GM18861 (cell line): ENCODE measurements at regions not wholly inside any gene's neighbourhood (a gene's known extent, or its start where the extent isn't known, plus 50 kb on each side); places are given as distances from the start of the nearest gene placed in this dataset.

Source experiments
- ATAC-seq: cut with Tn5 transposase; IDR thresholded peaks from one replicate; pipeline ENCODE4 v1.9.1; 2021; ENCODE audit not compliant: unreplicated experiment

DNA sequence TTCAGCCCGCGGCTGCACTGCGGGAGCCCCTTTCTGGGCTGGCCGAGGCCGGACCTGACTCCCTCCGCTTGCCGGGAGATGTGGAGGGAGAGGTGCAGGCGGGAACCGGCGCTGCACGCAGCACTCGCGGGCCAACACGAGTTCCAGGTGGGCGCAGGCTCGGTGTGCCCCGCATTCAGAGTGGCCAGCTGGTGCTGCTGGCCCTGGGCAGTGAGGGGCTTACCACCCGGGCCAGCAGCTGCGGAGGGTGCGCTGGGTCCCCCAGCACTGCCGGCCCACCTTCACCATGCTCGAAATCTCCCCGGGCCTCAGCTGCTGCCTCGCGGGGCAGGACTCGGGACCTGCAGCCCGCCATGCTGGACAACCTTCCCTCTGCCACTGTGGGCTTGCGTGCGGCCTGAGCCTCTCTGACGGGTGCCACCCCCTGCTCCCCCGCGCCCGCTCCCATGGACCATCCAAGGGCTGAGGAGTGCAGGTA is 733.5 kb upstream of the CCDC54 start:
- no peak for ATAC-seq

DNA sequence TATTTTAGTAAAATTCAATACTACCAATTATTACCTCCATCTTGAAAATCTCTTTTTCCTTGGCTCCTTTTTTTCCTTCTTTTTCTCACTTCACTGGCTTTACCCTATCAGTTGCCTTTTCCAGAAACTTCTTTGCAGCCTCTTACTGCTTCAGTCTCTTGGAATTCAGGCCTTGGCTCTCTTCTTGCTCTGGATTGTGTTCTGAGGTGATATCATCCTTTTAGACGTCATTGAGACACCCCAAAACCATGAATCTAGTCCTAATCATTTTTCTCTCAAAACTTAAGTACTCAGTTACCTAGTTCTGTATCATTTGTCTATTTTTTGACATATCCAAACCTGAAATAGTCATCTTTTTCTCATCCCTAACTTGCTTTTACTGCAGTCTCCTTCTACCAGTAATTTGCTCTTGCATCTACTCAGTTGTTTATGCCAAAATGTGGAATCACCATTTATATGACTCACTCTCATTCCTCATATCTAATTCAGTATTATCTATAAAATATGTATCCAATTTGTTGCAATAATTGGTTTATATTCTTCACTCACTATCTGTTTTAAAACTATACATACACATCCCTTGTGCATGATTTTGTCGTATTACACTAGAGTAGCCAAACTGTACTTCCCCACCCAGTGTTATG is 703.2 kb upstream of the CCDC54 start:
- ATAC-seq = no peak

DNA sequence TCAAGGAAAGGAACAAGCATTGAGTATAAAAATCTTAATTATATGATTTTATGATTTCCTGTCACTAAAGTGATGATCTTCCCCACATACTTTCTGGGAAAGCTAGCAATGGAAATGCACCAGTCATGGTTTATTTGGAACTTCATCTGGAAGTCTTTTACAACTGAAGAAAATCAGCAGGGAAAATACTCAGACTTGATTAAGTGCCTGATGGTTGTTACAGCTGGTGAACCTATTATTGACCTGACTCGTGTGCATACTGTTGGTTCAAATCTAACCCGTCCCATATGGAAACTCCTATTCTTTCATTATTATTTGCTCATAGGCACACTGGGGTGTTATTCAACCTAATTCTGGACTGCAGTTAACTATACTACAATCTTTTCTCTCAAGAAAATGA is 701.8 kb upstream of the CCDC54 start:
- no peak for ATAC-seq

DNA sequence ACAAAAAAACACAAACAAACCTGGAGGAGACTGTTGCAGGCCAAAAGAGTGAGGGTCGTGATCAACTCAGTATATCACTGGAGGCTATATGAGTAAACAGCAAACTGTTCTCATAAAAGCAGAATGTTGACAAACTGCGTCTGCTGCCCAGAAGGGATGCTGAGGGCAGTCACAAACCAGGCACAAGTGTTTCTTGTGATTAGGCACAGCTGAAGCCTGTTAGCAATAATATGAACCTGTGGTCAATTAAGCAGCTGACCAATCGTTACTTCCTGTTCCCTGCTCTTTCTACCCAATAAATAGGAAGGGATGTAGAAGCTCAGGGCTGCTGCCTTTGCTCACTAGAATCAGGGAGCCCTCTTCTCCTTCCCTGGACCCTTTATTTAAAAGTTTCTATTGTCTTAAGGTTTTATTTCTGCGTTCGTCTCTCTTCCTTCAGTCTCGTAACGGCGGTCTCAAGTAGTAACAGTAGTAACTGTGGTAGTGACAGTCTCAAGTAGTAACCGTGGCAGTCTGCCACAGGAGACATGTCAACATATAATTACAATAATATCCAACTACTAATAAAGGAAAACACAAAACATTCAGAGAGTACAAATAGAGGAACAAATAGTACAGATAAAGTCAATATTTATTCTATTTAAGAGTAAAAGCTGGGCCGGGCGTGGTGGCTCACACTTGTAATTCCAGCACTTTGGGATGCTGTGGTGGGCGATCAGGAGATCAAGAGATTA is 698.4 kb upstream of the CCDC54 start:
- no peak for ATAC-seq

DNA sequence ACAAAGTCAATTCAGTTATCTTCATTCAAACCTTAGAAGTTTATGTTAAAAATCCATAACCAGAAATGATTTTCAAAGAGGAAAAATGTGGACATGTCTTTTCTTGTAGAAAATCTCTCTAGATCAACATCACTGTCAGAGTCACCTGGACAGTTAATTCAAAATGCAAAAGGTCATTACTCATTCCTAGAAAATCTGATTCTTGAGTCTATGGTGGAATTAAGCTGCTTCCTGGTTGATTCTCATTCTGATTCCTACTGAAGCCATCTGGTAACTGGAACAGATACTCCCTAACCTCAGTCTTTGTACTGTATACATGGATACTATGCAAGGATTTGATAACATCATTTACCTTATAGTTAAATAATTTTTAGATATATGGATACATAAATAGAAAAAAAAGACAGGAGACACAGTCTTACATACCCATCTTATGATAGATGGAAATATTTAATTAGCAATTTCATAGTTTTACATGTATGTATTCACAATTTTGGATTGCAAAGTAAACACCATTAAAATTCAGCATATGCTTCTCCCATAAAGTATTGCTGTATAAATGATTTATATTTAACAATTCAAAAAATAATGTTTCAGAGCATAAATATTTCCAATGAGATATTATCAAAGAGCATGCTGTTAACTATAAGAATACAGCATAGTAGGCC is 693.2 kb upstream of the CCDC54 start:
- ATAC-seq = no peak

DNA sequence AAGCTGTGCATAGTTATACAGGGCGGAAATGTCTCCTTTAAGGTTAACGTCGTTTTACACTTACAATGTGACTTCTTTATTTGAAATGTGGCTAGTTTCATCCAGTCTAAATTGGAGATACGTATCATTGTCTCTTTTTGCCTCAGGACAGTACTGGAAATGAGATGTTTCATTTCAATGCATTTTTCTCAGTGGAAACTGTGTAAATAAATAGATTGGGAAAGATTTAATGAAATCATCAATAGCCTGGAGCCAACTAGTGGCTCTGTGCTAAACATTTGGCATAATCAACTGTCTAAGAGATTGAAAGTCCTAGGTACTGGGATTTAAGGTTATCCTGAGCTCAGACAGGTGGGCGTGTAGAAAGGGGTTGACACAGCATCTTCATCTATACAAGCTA is 691.5 kb upstream of the CCDC54 start:
- ATAC-seq = no peak

DNA sequence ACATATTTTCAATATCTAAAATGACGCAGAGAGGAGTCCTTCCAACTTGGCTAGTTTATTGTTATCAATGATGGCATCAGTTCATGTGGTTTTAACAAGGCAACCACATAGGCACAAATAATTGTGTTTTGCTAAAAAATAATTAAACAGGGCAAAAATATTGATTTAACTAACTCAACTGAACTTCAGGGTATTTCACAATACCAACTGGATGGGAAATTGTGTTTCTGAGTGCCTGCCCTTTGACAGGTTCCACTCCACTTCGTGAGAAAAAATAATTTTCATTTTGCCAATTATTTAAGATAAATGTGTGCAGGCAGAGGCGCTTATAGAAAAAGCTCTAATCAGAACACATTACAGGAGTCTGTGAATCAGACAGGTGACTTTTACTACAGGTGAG is 689.3 kb upstream of the CCDC54 start:
- no peak for ATAC-seq

DNA sequence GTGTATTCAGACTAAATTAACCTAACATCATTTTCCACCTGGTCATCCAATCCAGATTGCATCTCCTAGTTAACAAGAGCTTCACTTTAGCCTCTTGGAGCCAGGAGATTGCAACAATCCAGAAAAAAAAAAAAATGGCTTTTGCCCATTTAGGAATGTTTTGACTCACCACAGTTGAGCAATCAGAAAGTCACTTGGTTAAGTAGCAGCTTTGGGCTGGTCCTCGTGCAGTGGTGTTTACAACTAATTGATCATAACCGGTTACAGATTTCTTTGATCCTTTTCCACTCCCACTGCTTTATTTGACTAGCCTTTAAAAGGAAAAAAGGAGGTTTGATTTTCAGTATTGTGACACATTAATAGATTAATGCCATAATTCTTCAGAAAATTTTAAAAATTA is 688.8 kb upstream of the CCDC54 start:
- ATAC-seq = no peak

DNA sequence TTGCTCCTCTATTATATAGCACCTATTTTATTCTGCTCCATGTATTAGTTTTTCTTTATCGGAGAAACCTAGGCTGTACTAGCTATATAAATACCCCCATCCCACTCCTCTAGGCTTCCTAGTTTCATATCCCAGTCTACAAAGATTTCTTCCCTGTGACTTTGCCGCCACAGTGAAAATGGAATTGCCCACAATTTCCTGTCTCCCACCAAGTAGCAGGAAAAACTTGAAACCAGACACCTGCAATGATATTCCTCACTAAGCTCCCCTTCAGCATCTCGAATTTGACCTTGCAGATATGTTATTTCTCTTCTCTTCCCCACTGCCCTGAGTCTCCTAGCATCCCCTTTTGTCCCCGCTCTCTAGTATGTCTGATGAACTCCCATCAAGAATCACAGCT is 685.8 kb upstream of the CCDC54 start:
- ATAC-seq = no peak

DNA sequence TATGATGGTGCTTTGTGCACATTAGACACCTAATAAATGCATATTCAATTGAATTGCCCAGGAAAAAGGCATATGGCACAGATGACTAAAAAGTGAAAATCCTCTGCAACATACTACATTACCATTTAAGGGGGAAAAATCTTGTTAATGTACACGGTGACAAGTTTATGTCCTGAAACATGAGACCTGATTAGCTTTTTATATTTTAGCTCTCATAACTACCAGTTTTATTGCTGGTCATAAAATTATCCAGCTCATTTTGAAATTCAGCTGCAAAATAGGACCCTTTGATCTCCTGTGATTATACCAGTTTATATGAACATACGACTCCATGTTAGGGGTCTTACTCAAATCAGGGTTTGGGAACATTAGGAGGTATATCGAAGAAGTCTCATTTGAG is 684.6 kb upstream of the CCDC54 start:
- ATAC-seq = no peak

DNA sequence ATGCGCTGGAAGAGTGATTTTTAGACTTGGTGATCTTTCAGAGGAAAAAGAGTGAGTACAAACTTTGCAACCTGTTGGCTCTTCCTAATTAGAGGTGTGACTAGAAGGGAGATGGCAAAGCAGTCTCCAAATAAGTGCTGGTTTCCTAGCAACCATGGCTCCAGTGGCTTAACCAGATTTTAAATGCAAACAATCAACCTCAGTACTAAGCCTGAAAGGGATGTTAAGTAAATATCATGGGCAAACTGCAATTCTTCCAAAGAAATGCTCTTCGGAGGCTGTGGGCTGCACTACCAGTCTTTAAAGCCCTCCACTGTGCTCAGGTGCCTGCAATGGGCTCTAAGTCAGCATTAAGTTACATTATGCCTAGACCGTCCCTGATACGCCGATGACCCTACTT is 678.1 kb upstream of the CCDC54 start:
- no peak for ATAC-seq

DNA sequence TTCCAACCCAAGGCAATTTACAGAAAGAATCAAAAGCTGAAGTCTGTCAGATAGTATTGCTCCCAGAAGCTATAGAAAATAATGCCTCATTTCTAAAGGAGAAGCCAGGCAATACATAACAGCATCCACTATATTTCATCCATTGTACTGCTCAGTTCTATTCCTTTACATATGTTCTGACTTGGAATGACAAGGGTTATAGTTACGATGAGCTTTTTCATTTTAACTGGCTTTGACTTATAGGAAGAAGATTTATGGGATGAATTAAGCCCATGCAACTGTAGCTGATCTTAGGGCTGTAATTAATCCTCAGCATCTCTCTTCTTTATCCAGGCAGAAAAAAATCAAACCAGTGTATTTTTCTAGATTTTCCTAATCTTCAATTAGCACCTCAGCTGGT is 676.3 kb upstream of the CCDC54 start:
- no peak for ATAC-seq

DNA sequence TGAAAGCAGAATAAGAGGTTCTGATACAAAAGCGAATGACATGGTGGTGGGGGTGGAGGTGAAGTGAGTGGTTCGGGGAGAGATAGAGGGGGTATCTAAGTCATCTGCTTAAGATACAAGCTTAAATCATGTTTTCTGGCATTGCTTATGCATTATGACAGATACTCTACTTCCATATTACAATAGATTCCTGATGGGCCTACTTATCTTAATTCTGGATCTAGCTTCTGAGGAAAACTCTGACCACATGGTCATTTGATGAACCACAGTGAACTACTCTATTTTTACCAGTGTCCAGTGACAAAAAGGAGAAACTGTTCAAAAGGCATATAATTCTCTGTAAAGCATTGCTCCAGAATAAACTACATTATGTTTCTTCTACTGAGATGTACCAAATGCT is 673.7 kb upstream of the CCDC54 start:
- ATAC-seq = no peak

DNA sequence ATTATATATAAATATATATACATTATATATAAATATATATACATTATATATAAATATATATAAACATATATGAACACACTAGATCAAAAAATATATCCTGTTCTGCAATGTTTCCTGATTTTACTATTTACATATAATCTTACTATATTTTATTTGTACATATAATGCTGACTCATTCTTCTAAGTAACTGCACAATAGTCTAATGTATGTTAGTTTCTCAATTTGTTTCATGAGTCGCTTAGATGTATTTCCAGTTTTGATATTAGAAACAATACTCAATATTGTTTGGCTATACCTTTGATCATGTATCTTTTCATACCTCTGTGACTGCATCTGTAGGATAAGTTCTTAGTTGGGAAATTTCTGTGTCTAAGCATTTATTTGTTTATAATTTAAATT is 669.9 kb upstream of the CCDC54 start:
- no peak for ATAC-seq

DNA sequence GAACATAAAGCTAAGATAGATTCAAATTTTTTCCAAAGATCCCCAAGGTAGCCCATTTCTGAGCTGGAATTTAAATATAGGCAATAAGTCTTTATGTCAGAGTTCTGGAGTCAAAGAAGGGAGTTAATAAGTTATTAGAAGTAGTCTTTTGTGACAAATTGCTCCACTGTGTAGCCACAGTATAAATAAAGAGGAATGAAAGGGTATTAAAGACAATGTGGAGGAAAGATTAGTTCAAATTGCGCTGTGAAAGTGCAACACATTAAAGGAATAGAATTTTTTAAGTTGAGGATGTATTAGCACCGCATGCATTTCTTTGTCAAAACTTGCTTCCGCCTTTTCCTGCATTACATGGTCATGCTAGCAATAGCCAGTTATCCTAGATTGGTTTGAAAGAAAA is 666.6 kb upstream of the CCDC54 start:
- ATAC-seq = no peak

DNA sequence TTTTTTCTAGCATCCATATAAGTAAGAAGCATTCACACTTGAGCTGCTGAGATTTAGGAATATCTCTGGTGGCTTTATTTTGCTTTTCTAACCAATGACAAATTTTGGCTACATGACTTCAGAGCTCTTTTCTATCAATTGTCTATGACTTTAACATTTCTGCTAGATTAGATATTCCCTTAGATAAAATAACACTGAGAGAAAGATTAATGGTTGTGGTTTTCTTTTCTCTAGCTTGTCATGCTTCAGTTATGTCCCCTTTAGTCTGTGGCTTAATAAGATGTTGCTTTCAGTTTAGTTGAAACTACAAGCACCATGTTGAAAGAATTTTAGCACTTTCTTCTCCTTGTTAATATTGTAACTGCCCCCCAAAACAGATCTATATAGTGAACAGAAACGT is 665.6 kb upstream of the CCDC54 start:
- no peak for ATAC-seq

DNA sequence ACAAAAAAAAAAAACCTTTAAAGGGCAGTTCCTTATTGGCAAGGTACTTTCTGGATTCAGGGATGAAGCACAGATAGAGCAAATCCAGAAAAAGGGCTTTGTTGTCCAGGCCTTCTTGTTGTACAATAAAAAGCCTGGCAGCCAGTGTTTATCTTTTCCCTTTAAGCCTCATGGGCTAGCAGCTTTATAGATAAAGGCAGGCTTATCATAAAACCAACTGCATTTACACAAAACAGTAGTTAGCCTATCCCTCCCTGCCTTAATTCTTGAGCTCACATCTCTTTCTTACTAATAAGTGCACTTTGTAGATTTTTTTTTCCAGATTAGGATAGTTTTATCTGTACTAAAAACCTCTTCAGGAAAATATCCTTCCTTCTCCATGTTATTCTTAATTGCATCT is 662.8 kb upstream of the CCDC54 start:
- no peak for ATAC-seq

DNA sequence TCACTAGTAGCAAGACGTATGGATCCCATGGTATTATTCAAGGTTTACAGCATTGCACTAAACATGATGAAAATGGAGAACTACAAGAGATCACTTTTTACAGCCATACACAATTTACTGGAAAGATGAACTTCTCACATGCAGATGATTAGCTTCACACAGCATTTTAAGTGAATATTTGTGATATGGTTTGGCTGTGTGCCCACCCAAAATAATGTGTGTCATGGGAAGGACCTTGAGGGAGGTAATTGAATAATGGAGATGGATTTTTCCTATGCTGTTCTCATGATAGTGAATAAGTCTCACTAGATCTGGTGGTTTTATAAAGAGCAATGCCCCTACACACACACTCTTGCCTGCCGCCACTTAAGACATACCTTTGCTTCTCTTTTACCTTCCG is 662.0 kb upstream of the CCDC54 start:
- ATAC-seq = no peak

DNA sequence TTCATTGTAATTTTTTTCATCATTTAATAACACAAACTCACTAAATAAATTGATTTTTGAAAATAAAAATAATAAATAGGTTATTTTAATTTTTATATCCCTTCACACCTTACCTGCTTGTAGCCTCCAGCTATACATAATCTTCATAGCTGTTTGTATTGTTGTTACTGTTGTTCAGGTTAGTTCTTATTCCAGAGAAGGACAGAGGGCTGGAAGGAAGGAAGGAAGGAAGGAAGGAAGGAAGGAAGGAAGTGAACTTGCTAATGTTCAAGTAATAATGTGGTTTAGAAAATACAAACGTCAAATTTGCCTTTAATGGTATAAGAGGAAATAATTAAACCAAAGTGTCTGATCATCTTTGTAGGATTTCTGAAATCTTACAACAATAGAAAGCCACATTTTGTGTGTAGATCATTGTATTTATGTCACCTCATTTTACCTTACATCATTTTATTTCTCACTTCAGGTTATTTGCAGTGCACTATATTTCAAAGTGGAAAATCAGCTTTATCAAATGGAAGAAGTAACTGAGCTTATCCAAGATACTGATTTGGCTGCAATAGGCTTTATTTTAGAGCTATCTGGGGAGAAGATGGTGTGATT is 660.0 kb upstream of the CCDC54 start:
- ATAC-seq = no peak

DNA sequence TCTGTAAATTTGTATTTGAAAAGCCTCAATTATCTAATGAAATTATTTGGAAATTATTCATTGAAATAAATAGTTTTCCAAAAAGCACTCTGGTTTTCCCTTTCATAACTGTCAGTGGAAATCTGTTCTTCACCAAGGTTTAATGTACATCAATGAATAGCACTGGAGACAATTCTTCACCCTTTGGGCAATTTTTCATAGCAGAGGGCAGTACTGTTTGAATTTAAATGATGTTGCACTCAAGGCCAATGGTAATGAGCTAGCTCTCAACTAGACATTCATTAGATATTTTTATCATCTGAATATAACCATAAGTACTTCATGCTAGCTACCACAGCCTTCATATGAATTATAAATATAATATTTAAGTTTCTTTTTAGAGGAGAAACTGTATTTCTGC is 658.2 kb upstream of the CCDC54 start:
- no peak for ATAC-seq

DNA sequence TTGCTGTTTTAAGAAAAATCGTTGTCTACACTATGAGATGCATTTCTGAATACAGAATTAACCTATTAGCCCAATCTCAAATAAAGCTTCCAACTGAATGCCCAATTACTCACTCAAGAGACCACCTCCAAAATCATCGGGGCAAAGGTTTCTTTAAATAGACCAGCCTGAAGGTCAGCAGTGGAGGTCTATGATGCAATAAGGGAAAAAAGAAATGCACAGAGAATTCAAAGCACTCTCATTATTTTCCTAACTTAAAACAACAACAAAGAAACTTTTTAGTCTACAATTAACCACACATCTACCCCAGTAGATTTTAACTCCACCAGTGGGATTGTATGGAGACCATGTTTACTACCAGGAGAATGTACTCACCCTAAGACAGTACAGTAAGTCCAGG is 657.7 kb upstream of the CCDC54 start:
- ATAC-seq = no peak

DNA sequence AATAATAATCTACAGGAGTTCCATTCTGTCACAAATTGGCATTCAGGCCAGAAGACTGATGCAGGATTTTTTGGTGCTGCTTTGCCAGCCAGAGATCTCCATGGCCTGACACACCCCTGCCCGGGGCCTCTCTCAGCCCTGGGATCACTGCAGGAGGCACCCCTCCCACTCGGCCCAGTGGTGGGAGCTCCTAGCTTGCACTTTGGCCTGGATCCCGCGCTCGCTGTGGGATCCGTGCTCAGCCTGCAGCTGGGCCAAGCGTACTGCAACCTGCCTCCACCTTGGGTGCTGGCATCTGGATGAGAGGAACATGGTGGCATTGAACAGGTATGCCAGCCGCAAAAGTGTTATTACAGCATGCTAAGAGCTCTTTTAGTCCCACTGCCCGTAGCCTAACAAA is 656.7 kb upstream of the CCDC54 start:
- no peak for ATAC-seq
